ENCODE measurements at regions not wholly inside any gene's neighbourhood (a gene's known extent, or its start where the extent isn't known, plus 50 kb on each side); places are given as distances from the start of the nearest gene placed in this dataset.

GRCh38 chr3:110732420-110732819 is 339.2 kb upstream of the NECTIN3 start:
- no peak for DNase-seq

DNA sequence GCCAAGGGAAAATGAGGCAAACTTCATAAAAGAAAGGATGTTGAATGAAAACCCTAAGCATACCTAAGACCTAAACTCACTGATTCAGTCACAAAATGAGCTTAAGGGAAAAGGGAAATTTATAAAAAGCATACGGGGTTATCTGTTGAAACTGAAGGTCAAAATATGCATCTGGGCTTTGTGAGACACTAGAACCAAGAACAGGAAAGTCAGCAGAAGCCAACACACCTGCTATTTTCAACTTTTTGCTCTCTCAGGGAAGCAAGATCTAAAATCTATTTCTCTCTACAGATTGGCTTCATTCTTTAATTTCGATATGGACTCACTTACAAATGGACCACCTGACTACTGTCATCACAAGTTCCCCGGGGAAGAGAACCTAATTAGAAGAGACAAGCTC is 338.6 kb upstream of the NECTIN3 start:
- no peak for DNase-seq

DNA sequence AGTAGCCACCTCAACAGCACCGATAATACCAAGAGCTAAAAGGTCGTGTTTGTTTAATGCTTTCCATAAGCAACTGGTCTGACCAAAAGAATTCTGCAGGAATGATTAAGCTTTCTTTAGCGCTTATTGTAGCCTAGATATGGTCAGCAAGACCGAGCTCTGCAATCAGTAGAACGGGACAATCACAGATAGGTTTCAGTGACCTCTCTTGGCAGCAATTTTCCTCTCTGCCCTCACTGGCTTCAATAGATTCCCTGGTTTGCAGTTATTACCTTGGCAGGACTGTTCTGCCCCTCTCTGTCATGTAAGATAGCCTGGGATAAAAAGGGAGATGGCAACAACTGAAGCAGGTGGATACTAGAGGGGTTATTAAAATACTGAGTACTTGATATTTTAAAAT is 337.1 kb upstream of the NECTIN3 start:
- no peak for DNase-seq

GRCh38 chr3:110736332-110736731 is 335.3 kb upstream of the NECTIN3 start:
- DNase-seq = no peak

DNA sequence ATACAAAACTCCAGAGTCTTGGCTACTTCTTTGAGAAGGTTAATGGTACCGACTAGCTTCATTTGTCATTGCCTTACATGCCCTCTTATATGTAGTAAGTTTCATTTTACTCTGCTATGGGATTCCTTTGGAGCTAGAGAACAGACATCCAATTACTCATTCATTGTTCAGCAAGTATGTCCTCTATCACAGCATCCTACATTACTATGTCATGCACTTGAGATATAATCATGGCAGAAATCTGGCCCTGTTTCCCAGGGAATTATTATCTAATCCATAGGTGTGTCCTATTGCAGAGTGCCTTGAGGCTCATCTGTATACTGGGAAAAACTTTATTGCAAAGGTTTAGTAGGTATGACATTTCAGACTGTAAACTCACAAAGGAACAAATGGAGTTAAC is 333.1 kb upstream of the NECTIN3 start:
- no peak for DNase-seq

- DNase-seq = no peak
Measured at GRCh38 chr3:110741891-110742290, 329.7 kb upstream of the NECTIN3 start.

- DNase-seq = no peak
Measured at GRCh38 chr3:110743202-110743601, 328.4 kb upstream of the NECTIN3 start.

GRCh38 chr3:110743984-110744383 is 327.6 kb upstream of the NECTIN3 start:
- DNase-seq = no peak

GRCh38 chr3:110744723-110745122 is 326.9 kb upstream of the NECTIN3 start:
- DNase-seq = no peak

GRCh38 chr3:110749006-110749405 is 322.6 kb upstream of the NECTIN3 start:
- DNase-seq = no peak

DNA sequence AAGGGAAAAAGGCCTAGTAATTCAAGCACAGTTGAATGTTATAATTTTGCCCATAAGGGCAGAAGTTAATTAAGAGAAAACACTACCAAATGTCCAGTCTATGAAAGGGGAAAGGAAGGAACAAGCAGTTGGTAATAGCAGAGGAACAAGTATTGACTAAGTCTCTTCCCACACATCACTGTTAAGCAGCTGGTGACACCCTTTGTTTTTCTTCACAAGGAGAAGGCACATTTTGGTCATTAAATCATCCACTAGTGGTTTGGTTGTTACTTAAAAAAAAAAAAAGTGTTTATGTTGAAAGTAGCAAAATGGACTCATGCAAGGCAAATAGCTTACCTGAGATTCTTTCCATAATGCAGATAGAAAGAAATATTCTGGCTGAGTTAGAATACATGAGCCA is 321.4 kb upstream of the NECTIN3 start:
- no peak for DNase-seq

DNA sequence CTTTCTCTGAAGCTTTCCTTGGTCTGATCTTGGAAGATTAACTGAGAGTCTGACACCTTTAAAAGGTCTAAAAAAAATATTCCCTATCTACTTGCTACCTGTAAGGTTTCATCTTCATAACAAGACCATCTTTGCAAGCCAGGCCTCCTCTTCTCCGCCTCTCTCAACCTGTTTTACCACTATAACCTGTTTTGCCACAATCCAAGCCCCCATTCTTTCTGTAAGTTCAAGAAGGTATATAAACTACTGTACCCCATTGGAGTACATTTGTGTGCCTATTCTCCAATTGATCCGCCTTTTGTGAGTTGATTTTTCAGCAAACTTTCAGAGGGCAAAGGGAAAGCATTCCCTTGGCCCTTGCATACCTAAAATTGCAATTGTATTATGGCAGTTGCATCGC is 319.3 kb upstream of the NECTIN3 start:
- no peak for DNase-seq

DNA sequence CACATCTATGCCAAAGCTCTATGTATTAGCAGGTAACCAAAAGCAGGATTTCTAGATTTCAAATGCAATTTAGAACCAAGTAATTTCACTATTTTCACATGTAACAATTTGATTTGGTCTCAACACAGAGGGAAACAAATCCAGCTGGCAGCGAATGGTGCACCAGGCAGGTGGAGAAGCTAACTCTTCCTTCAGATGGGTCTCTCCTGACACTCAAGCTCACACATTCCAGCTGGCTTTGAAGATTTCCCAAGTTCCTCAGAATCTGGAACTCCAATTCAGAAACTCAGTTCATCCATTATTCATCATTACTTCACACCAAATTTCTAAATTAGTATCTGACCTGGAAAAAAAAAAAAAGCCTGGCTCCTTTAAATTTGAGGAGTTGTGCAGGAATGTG is 318.1 kb upstream of the NECTIN3 start:
- DNase-seq = no peak

- peak in 1 of 2 experiments; percentile 18 for DNase-seq
Measured at GRCh38 chr3:110754212-110754916, 317.3 kb upstream of the NECTIN3 start.

GRCh38 chr3:110755345-110755744 is 316.3 kb upstream of the NECTIN3 start:
- DNase-seq = no peak

DNA sequence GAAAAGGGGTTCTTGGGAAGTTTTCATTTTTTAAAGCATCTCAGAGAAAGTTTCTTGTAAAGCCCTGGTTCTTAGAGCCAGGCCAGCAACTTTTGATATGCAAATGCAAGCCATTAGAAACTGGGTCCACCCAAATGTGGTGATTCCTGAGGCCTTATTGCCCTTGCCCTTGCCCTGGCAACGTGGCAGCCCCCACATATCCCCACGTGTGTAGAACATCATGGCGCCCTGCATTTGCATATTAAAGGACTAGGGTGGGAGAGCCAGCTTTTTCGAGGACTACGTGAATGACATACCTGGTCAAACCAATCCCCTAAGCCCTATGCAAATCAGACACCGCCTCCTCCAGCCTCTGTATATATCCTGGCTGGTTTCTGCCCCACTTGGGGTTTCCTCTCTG is 314.9 kb upstream of the NECTIN3 start:
- no peak for DNase-seq

DNA sequence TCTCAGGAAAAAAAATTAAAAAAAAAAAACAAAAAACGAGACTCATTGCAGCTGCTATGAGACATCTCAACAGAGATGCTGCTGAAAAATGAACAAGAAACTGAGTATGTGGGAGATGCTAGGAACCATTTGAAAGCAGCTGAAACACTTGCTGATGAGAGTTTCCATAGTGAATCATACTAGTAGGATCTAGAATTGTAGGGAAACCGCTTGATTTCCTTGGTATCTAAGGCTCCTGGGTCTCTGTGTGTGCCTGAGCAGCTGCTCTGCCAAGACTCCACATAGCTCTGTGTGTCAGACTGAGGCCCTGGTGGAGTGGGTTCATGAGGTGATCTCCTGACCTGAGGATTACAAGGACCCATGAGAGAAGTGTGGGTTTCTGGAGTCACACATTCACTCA is 313.4 kb upstream of the NECTIN3 start:
- no peak for DNase-seq

DNA sequence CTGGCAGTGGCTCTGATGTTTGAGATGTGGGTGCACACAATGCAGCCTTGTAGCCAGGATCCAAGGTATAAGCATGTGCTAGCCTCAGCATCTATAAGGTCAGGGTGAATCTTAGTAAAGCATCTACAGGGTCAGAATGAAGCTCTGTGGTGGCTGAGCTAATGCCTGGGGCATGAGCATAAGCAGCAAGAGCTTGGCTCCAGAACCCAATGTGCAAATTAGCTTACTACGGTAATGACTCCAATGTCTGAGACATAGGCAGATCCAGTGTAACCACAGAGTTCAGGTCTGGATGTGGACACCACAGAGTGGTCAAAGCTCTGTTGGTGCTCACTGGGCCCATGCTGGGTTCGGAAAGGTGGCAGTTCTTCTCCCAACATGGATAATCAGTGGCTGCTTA is 304.5 kb upstream of the NECTIN3 start:
- no peak for DNase-seq

- DNase-seq = no peak
Measured at GRCh38 chr3:110767838-110768237, 303.8 kb upstream of the NECTIN3 start.

DNA sequence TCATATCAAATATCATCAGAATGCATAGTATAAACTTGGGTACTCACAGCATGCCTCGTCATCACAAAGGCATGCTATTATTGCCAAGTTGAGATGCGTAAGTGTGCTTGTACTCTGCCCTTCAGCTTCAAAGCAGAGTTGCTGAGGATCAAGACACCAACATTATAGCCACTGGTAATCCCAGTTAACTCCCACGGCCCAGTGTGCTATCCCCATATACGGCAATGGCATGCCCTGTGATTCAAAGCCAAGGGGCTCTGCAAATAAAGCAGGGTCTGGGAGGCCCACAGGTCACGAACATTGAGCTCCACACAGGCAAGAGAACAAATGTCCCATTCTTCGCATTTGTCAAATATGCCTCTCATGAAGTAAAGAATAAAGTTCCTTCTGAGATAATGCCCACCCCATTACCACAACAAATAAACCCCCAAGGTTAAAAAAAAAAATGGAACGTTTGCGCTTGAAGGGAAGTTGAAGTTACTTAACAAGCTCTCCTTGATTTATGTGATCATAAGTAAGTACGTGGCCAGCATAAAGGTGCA is 298.1 kb upstream of the NECTIN3 start:
- DNase-seq = no peak

- no peak for DNase-seq
Measured at GRCh38 chr3:110774496-110775265, 296.9 kb upstream of the NECTIN3 start.

DNA sequence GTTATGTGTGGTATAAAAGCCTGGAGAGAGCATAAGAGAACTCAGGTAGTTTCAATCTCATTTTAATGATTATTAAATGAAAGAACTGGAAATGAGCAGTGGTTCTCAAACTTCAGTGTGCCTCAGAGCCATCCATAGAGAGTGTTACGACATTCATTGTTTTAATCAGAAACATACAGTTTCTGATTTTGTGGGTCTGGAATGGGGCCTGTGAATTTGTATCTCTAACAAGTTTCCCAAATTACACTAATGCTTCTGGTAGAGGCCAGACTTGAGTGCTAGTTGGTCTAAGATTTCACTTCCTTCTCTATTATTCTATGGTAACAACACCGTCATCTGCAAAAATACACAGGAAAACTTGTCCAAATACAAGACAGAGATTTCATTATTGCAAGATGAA is 292.0 kb upstream of the NECTIN3 start:
- DNase-seq = no peak

- DNase-seq = no peak
Measured at GRCh38 chr3:110783541-110783940, 288.1 kb upstream of the NECTIN3 start.

- DNase-seq = no peak
Measured at GRCh38 chr3:110788794-110789193, 282.8 kb upstream of the NECTIN3 start.
